Naive B cell (primary cell): ENCODE measurements at regions not wholly inside any gene's neighbourhood (a gene's known extent, or its start where the extent isn't known, plus 50 kb on each side); places are given as distances from the start of the nearest gene placed in this dataset.

Experiments
- ATAC-seq, 2 donors: fragments of 150-1000 bp; cut with Tn5 transposase; 2 replicates each; pipeline ENCODE4 v1.10.0; 2021; ENCODE audit warnings: low read depth in 2 of 2, mild to moderate bottlenecking in 2 of 2, moderate library complexity in 2 of 2
- DNase-seq: peaks from one replicate; pipeline ENCODE4 v3.0.0; 2022
- H3K27ac Mint-ChIP-seq, 6 donors: one replicate each; pipeline ENCODE4 v1.8.0; 2020 to 2022; ENCODE audit warnings: mild to moderate bottlenecking in 6 of 6, mixed read lengths in 6 of 6, moderate library complexity in 5 of 6, inconsistent platforms in 2 of 6
- H3K27me3 Mint-ChIP-seq, 3 donors: one replicate each; pipeline ENCODE4 v1.8.0; 2021 to 2022; ENCODE audit warnings: mixed read lengths in 3 of 3, mild to moderate bottlenecking in 1 of 3
- H3K36me3 Mint-ChIP-seq, 2 donors: one replicate each; pipeline ENCODE4 v1.8.0; 2020 to 2022; ENCODE audit warnings: mixed read lengths in 2 of 2, inconsistent platforms in 1 of 2, mild to moderate bottlenecking in 1 of 2
- H3K4me1 Mint-ChIP-seq, 3 donors: one replicate each; pipeline ENCODE4 v1.8.0; 2020 to 2022; ENCODE audit warnings: mixed read lengths in 3 of 3, inconsistent platforms in 1 of 3, mild to moderate bottlenecking in 1 of 3, moderate library complexity in 1 of 3
- H3K4me3 Mint-ChIP-seq, 8 donors: one replicate each; pipeline ENCODE4 v1.8.0; 2020 to 2022; ENCODE audit warnings: mild to moderate bottlenecking in 8 of 8, mixed read lengths in 8 of 8, moderate library complexity in 8 of 8, inconsistent platforms in 2 of 8
- H3K9me3 Mint-ChIP-seq, 7 donors: one replicate each; pipeline ENCODE4 v1.8.0; 2020 to 2022; ENCODE audit warnings: mixed read lengths in 7 of 7, mild to moderate bottlenecking in 5 of 7, inconsistent platforms in 2 of 7, moderate library complexity in 1 of 7

DNA sequence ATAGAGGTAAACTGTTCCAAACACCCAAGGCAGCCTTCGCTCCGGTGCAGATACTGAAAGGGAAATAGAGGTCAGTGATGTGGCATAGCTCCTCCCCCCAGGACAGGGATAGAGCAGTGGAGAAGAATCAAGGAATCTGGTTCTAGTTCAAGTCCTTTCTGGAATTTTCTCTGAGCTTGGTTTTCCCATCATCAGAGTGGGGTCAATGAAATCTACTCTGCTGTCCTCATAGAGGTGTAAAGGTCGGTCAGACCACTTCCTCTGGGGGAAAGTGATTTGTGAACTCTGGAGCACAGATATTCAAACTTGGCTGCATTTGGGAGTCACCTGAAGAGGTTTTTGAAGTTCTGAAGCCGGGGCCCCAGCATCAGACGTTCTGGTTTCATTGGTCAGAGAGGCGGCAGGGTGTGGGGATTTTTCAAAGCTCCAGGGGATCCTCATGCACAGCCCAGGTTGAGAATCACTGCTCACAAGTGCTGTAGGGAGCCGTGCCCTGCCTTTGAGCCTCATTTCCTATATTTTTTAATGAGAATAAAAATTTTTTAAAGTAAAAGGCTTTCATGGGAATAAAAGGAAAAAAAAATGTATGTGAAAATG lies 105.7 kb upstream of the RAD23B start:
- DNase-seq (no peak), ATAC-seq (no peak)
- H3K27ac Mint-ChIP-seq = peak overlapping the region in 1 of 6 donors; percentile 28
- no peaks in the 10 kb centered on the region for H3K4me1 Mint-ChIP-seq
- no peak overlapping the region for H3K4me3 Mint-ChIP-seq
- peaks cover 0 to 10% of the 10 kb centered on the region in 2 donors for H3K36me3 Mint-ChIP-seq
- peaks cover 27 to 58% (median 52%) of the 10 kb centered on the region in 3 donors for H3K27me3 Mint-ChIP-seq
- peaks cover 2 to 13% (median 4%) of the 10 kb centered on the region in 7 donors for H3K9me3 Mint-ChIP-seq

DNA sequence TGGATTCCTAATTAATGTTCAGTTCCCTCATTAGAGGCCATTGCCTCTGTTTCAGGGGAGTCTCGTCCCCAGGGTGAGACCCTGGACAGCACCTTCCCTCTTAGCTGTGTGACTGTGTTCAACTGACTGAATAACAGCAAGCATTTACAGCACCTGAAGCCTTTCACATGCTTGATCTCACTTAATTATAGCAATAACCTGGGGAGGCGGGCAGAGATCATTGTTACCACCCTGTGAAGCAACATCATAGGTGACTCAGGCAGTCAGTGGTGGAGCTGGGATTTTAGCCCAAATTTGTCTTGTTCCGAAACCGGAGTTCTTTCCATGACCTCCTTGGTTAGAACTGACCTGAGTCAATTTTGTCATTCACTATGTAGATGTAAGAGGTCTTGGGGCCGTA lies 105.2 kb upstream of the RAD23B start:
- H3K27me3 Mint-ChIP-seq = peaks cover 29 to 60% (median 52%) of the 10 kb centered on the region in 3 donors
- H3K9me3 Mint-ChIP-seq = peaks cover 4 to 19% (median 6%) of the 10 kb centered on the region in 7 donors
- no peak overlapping the region for H3K27ac Mint-ChIP-seq
- peaks cover 0 to 10% of the 10 kb centered on the region in 2 donors for H3K36me3 Mint-ChIP-seq
- no peaks in the 10 kb centered on the region for H3K4me1 Mint-ChIP-seq
- no peak for DNase-seq
- no peak for ATAC-seq
- no peak overlapping the region for H3K4me3 Mint-ChIP-seq

DNA sequence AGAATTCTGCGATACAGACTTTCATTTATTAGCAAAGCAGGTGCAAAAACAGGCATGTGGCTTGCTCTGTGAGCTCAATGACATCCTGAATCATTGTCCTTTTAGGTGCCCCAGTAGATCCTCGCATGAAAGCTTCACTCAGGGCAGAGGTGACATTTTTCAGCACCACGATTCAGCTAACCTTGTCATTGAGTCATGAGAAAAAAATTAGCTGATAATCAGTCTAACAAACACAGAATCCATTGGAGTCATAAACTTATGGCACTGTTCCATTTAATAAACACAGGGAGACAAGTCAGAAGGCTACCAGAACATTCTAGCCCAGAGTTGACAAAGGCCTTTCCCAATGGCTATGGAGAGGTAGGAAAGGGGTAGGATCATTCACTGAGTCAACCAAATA lies 104.8 kb upstream of the RAD23B start:
- H3K4me1 Mint-ChIP-seq = no peaks in the 10 kb centered on the region
- peaks cover 4 to 11% of the 10 kb centered on the region in 2 donors for H3K36me3 Mint-ChIP-seq
- peaks cover 33 to 64% (median 54%) of the 10 kb centered on the region in 3 donors for H3K27me3 Mint-ChIP-seq
- no peak overlapping the region for H3K4me3 Mint-ChIP-seq
- DNase-seq = no peak
- no peak overlapping the region for H3K27ac Mint-ChIP-seq
- ATAC-seq = no peak
- peaks cover 4 to 23% (median 11%) of the 10 kb centered on the region in 7 donors for H3K9me3 Mint-ChIP-seq

DNA sequence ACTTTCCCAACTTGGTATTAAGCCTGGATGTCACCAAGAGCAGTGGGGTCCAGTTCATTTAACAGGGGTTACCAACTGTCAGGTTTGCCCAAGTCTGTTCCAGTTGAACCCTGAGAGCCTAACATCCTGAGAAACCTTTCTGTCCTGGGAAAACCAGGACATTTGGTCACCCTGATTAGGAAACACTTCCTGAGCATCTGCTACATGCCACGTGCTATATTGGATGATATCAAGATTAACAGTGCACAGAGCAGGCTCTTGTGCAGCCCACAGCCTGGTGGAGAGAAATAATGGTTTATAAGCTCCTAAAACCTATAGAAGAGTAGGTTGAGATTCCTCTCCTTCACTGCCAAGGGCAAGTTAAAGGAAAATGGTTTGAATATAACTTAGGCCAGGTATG lies 102.9 kb upstream of the RAD23B start:
- no peak overlapping the region for H3K27ac Mint-ChIP-seq
- H3K36me3 Mint-ChIP-seq = peaks cover 9 to 20% of the 10 kb centered on the region in 2 donors
- DNase-seq (no peak), ATAC-seq (no peak)
- H3K4me1 Mint-ChIP-seq = no peaks in the 10 kb centered on the region
- no peak overlapping the region for H3K4me3 Mint-ChIP-seq
- peaks cover 9 to 39% (median 26%) of the 10 kb centered on the region in 7 donors for H3K9me3 Mint-ChIP-seq
- peaks cover 43 to 65% (median 57%) of the 10 kb centered on the region in 3 donors for H3K27me3 Mint-ChIP-seq

DNA sequence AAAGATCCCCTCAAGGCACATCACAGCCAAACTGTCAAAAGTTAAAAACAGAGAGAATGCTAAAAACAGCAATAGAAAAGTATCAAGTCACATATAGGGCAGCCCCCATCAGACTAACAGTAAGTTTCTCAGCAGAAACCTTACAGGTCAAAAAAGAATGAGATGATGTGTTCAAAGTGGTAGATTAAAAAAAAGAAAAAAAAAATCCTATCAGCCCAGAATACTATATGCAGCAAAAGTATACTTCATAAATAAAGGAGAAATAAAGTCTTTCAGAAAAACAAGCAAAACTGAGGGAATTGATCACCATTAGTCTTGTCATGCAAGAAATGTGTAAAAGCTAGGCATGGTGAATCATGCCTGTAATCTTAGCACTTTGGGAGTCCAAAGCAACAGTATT lies 99.9 kb upstream of the RAD23B start:
- no peak overlapping the region for H3K4me3 Mint-ChIP-seq
- no peaks in the 10 kb centered on the region for H3K4me1 Mint-ChIP-seq
- DNase-seq (no peak), ATAC-seq (no peak)
- peaks cover 9 to 39% (median 29%) of the 10 kb centered on the region in 7 donors for H3K9me3 Mint-ChIP-seq
- no peak overlapping the region for H3K27ac Mint-ChIP-seq
- peaks cover 9 to 20% of the 10 kb centered on the region in 2 donors for H3K36me3 Mint-ChIP-seq
- peaks cover 38 to 72% (median 59%) of the 10 kb centered on the region in 3 donors for H3K27me3 Mint-ChIP-seq

DNA sequence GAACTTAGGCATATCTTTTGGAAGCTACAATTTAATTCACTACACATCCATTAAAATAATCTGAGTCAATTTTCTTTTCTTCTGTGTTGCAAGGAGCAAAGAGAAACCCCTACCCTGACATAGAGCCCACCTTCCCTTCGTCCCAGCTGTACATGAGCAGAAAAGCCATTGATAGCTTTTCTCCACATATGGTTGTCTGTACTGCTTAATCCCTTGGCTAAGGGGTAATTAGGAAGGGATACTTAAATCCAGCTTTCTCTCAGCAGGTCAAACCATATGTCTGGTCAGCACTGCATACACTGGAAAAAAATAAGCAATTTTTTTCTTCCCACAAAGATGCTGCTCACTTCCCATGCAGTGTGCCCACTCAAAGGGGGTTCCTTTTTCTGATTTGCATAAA lies 94.7 kb upstream of the RAD23B start:
- Mint-ChIP-seq H3K27me3 (peaks cover 19 to 56% (median 34%) of the 10 kb centered on the region in 3 donors), H3K36me3 (peaks cover 5 to 8% of the 10 kb centered on the region in 2 donors), H3K9me3 (peaks cover 4 to 17% (median 10%) of the 10 kb centered on the region in 7 donors), H3K27ac (no peak overlapping the region), H3K4me1 (no peaks in the 10 kb centered on the region), H3K4me3 (no peak overlapping the region)
- no peak for ATAC-seq
- DNase-seq = no peak

DNA sequence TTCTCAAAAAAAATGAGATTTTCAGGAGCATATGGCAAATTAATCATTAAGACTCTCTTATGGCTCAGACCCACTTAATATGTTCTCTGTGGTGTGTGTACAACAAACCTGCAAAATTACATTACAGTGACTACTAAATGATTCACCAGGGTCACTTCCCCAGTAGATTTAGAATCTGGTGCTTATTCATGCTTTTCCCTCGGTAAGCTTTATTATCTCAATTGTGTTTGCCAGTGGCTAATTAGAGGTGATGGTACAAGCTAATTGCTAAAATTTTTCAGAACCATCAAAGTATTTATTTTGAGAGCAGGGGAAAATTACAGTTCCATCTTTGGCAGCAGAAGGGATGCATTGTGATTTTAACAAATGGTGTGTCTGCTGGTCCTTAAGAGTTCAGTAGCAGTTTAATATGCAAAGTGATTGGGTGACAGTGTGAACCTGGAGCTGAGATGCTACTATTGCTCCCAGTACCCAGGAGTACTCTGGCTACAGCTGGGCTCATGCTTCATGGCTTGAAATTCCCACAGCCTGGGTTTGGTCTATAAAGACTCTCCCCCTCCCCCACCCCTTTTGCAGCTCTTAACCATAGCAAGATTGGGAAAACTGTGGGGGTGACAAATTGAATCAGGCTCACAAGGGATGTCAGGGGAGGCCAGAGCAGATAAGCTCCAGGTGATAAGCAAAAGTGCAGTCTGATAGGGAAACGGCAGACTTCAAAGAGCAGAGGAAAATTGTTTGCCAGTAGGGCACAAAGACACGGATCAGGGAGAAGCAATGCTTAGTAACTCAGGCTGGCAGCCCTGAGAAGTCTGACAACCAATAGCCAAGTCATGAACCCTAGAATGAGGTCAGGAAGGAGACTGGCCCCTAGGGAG lies 92.8 kb upstream of the RAD23B start:
- no peak for ATAC-seq
- Mint-ChIP-seq H3K27me3 (peaks cover 12 to 50% (median 26%) of the 10 kb centered on the region in 3 donors), H3K4me3 (no peak overlapping the region), H3K4me1 (no peaks in the 10 kb centered on the region), H3K27ac (no peak overlapping the region), H3K9me3 (peaks cover 0 to 3% (median 0%) of the 10 kb centered on the region in 7 donors), H3K36me3 (no peaks in the 10 kb centered on the region)
- no peak for DNase-seq

DNA sequence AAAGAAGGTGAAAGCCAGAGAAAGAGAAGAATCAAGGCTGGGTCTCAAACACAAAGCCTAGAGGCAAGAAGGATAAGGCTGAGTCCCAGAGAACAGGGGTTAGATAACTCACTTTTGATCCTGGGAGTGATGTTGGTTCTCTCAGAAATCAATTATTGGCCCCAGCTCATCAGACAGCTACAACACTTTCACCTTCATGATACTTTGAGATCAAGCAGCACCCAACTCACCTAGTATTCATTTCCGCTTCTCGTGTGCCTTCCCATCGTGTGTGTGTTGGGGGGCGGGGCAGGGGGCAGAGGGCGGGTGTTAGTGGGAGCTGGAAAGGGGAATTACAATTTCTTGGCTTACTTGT lies 92.2 kb upstream of the RAD23B start:
- Mint-ChIP-seq H3K4me3 (no peak overlapping the region), H3K36me3 (no peaks in the 10 kb centered on the region), H3K4me1 (no peaks in the 10 kb centered on the region), H3K9me3 (peaks cover 0 to 3% (median 0%) of the 10 kb centered on the region in 7 donors), H3K27ac (no peak overlapping the region), H3K27me3 (peaks cover 17 to 50% (median 32%) of the 10 kb centered on the region in 3 donors)
- DNase-seq (no peak), ATAC-seq (no peak)

DNA sequence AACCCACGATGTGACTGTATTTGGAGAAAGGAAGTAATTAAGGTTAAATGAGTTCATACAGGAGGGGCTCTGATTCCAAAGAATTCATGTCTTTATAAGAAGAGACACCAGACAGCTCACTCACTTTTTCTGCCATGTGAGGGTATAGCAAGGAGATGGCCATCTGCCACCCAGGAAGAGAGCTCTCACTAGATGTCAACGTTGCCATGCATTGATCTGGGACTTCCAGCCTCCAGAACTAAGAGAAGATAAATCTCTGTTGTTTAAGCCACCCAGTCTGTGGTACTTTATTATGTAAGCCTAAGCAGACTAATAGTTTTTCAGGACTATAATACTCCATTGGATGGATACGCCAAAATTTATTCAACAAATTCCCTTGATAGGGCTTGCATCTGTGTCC lies 89.8 kb upstream of the RAD23B start:
- H3K9me3 Mint-ChIP-seq = no peaks in the 10 kb centered on the region

DNA sequence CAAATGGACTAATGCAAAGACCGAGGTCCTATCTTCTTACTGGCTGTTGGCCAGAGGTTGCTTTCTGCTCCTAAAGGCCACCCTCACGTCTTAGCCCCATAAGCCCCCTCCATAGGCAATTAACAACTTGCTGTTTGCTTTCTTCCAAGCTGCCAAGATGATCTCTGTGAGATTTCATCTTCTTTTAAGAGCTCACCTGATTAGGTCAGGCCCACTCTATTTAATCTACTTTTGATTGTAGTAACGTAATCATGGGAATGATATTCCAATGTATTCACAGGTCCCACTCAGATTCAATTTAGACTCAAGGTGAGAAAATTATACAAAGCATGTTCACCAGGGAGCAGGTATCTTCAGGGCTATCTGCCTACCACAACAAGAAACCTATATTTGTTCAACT lies 84.4 kb upstream of the RAD23B start:
- no peak overlapping the region for H3K4me3 Mint-ChIP-seq
- no peak for ATAC-seq
- H3K36me3 Mint-ChIP-seq = peaks cover 4 to 9% of the 10 kb centered on the region in 2 donors
- no peak for DNase-seq
- H3K9me3 Mint-ChIP-seq = peaks cover 3 to 11% (median 7%) of the 10 kb centered on the region in 7 donors
- H3K27ac Mint-ChIP-seq = no peak overlapping the region
- peaks cover 13 to 22% (median 19%) of the 10 kb centered on the region in 3 donors for H3K27me3 Mint-ChIP-seq
- no peaks in the 10 kb centered on the region for H3K4me1 Mint-ChIP-seq

More for the DNA sequence above, 89.8 kb upstream of the RAD23B start:
- H3K27me3 Mint-ChIP-seq = peaks cover 18 to 34% (median 33%) of the 10 kb centered on the region in 3 donors
- no peak overlapping the region for H3K27ac Mint-ChIP-seq
- DNase-seq = no peak
- no peaks in the 10 kb centered on the region for H3K4me1 Mint-ChIP-seq
- no peaks in the 10 kb centered on the region for H3K36me3 Mint-ChIP-seq
- H3K4me3 Mint-ChIP-seq = no peak overlapping the region
- no peak for ATAC-seq

DNA sequence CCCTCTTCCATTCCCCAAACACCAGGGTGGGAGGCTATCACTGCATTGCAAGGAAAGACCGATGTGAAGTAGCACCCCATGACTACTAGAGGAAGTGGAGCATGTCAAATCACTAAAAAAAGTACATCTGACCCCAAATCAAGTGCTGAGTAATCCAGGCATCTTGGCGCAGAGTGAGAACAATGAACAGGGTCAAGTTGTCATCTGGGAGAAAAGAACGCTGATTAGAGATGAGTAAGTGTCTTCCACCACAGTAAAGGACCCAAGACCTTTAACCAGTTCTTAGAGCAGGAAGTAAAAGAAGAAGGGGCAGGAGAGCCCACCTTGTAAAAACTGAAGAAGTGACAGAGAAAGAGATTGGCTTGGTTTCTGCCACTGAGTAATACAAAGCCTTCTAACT lies 75.0 kb upstream of the RAD23B start:
- Mint-ChIP-seq H3K4me1 (no peaks in the 10 kb centered on the region), H3K36me3 (peaks cover 0 to 10% of the 10 kb centered on the region in 2 donors), H3K9me3 (peaks cover 0 to 13% (median 3%) of the 10 kb centered on the region in 7 donors), H3K4me3 (peak overlapping the region in 1 of 8 donors; percentile 13), H3K27me3 (peaks cover 8 to 9% (median 9%) of the 10 kb centered on the region in 3 donors), H3K27ac (no peak overlapping the region)
- DNase-seq (no peak), ATAC-seq (no peak)

DNA sequence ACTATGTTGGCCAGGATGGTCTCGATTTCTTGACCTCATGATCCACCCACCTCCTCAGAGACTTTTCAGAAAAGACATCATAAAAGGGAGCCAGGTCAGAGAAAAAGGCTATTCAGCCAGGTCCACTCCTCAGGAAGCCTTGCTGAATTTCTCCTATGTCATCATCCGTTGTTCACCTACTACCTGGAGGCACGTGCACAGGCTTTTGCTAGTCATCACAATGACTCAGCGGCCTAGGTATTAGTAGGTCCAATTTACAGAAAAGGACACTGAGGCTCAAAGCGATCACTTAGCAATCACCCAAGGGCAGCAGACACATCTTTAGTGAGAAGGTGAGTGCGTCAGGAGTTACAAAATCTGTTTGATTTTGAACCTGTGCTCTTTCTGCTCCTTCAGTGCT lies 72.3 kb upstream of the RAD23B start:
- Mint-ChIP-seq H3K4me3 (no peak overlapping the region), H3K27ac (no peak overlapping the region), H3K27me3 (peaks cover 5 to 20% (median 7%) of the 10 kb centered on the region in 3 donors), H3K4me1 (no peaks in the 10 kb centered on the region), H3K9me3 (peaks cover 0 to 3% (median 0%) of the 10 kb centered on the region in 7 donors), H3K36me3 (no peaks in the 10 kb centered on the region)
- DNase-seq (no peak), ATAC-seq (no peak)

DNA sequence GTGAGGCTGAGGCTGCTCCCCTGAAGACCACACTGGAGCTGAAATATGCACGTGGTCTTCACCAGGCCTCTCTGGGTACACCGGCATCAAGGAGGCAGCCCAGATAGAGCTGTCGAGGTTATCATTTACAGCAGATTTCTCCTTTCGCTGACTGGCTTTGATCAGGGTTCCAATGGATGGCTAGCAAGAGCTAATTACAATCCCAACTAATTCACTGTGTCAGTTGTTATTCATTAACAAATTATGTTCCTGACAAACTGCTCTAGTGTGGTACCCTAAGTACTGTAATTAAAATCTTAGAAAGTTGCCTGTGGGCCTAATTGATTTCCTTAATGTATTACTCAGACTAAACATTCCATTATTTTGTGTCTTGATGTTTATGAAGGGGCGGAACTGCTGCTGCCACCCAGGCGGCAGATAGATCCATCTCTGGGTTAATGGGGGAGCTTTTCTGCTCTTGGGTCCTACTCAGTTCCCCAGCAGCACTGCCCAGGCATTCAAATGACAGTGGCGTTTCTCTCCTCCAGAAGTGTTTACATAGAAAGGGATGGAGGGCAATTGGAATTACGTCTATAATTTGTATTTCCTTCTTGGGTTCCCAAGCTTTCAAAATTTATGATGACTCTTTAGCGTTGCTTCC lies 71.7 kb upstream of the RAD23B start:
- H3K27me3 Mint-ChIP-seq = peaks cover 0 to 20% (median 4%) of the 10 kb centered on the region in 3 donors
- H3K4me3 Mint-ChIP-seq = no peak overlapping the region
- no peaks in the 10 kb centered on the region for H3K4me1 Mint-ChIP-seq

More for the DNA sequence above, 71.7 kb upstream of the RAD23B start:
- peaks cover 0 to 3% (median 0%) of the 10 kb centered on the region in 7 donors for H3K9me3 Mint-ChIP-seq
- no peak overlapping the region for H3K27ac Mint-ChIP-seq
- no peaks in the 10 kb centered on the region for H3K36me3 Mint-ChIP-seq
- ATAC-seq (no peak), DNase-seq (no peak)
